ENCODE measurements at regions not wholly inside any gene's neighbourhood (a gene's known extent, or its start where the extent isn't known, plus 50 kb on each side); places are given as distances from the start of the nearest gene placed in this dataset.
A peak's percentile ranks its signal among the peaks of the same experiment; 100 is the strongest.

DNA sequence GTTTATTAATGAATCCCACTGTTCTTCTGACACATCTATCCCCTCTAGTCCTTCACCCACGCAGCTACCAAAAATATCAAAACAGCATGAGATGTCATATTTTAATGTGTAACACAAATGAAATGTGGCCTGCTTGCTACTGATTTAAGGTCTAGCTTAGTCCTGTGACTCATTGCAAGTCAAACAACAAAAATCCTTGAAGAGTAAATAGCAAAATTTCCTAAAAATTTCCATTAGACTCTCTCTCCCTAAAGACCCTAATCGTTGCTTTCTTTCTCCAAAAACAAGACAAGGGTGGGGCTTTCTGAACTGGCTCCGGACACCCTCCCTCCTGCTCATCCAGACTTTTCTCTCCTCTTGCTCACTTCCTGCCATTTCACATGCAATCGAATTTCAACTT is 99.9 kb upstream of the IPO5 start:
- no peak overlapping the region for H3K4me3 ChIP-seq
- DNase-seq = no peak
- intact Hi-C loops (cut with DNase I) = loop anchor here in 2 of 4 donors (10.0 kb wide), 2 partner anchors 541 to 821 kb away; no protein-coding TSS in a partner anchor
- H3K4me1 ChIP-seq (ENCODE audit: insufficient read depth) = peaks cover 3% of the 10 kb centered on the region
- no peak for TF ChIP-seq CTCF (IDR thresholded peaks at IDR 0.05)
- TF ChIP-seq EP300 (IDR thresholded peaks at IDR 0.05) = no peak
- no peak for TF ChIP-seq POLR2A (IDR thresholded peaks at IDR 0.05)
- no peaks in the 10 kb centered on the region for H3K27me3 ChIP-seq
- no peaks in the 10 kb centered on the region for H3K9me3 ChIP-seq
- no peaks in the 10 kb centered on the region for H3K36me3 ChIP-seq
- WGBS, 3 donors = 46 to 50% (median 48%) methylated on average over 4 of the region's 4 CpGs
- H3K27ac ChIP-seq = no peak overlapping the region

DNA sequence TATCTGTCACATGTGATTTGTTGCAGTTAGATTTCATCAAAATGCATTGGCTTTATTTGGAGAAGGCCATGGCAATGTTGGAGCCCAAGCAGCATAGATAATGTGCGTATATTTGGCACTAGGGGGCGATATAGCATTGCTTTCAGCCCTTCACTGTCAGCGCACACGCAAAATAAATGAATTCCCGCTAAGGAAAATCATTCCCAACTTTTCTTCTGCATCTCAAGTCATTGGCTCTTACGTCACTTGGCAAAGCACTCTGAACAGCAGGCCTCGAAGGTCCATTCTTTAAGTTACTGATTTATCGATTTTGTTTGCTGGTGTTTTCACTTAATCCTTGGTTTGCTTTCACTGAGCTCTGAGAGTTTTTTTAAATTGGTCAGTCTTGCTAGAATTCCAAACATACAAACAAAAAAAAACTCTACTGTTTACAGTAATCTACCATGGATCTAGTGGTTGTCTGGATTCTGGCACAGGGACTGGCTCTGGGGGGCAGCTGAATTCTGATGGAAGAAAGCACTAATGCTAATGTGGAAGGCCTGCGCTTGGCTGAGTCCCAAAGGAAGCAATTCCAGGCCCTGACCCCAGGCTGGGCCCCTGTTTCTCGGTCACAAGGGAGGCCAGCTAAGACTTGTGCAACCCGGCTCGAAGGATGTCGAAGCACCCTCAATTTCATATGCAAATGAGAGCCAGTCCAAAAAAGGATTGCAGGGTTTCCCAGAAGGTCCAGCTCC is 97.7 kb upstream of the IPO5 start:
- no peak overlapping the region for H3K27ac ChIP-seq
- DNase-seq = peak; percentile 21 to 48 (median 41)

GRCh38 chr13:97856304-97856675 is 97.2 kb upstream of the IPO5 start:
- no peak for DNase-seq
- Histone ChIP-seq H3K27ac (no peak overlapping the region), H3K4me1 (ENCODE audit: insufficient read depth) (peaks cover 3% of the 10 kb centered on the region), H3K9me3 (no peaks in the 10 kb centered on the region), H3K36me3 (no peaks in the 10 kb centered on the region), H3K27me3 (no peaks in the 10 kb centered on the region), H3K4me3 (no peak overlapping the region)
- intact Hi-C loops (cut with DNase I) = loop anchor here in 2 of 4 donors (10.0 kb wide), 2 partner anchors 539 to 819 kb away; no protein-coding TSS in a partner anchor
- 57 to 74% (median 69%) methylated on average over 4 of the region's 4 CpGs for WGBS, 3 donors
- TF ChIP-seq POLR2A (IDR thresholded peaks at IDR 0.05) = no peak
- no peak for TF ChIP-seq CTCF (IDR thresholded peaks at IDR 0.05)
- TF ChIP-seq EP300 (IDR thresholded peaks at IDR 0.05) = no peak

More for the DNA sequence above, 97.7 kb upstream of the IPO5 start:
- Histone ChIP-seq H3K4me3 (no peak overlapping the region), H3K9me3 (no peaks in the 10 kb centered on the region), H3K4me1 (ENCODE audit: insufficient read depth) (peaks cover 3% of the 10 kb centered on the region), H3K27me3 (no peaks in the 10 kb centered on the region), H3K36me3 (no peaks in the 10 kb centered on the region)
- 13 to 22% (median 16%) methylated on average over 13 of the region's 13 CpGs for WGBS, 3 donors
- no peak for TF ChIP-seq POLR2A (IDR thresholded peaks at IDR 0.05)
- TF ChIP-seq CTCF (IDR thresholded peaks at IDR 0.05) = peak; percentile 47 to 68 (median 50)
- TF ChIP-seq EP300 (IDR thresholded peaks at IDR 0.05) = no peak
- intact Hi-C loops (cut with DNase I) = loop anchor here in 2 of 4 donors (10.0 kb wide), 2 partner anchors 539 to 819 kb away; no protein-coding TSS in a partner anchor

DNA sequence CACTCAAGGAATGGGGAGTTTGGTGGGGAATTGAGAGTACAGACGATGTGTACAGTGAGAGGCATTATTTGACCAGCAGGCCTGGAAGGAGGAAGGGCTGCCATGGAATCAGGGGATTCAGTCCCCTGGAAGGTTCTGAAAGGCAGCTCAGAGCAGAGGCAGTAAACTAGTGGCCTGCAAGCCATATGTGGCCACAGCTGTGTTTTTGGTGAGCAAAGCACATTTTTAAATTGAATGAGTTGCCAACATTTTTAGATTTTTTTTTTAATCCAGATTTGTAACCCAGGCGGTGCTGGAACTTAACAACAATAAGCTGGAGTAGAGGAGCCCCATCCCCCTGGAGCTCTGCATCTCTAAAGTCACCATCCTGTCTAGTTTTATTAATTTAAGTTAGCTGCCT is 95.3 kb upstream of the IPO5 start:
- intact Hi-C loops (cut with DNase I) = loop anchor here in 2 of 4 donors (10.0 kb wide), 2 partner anchors 537 to 817 kb away; no protein-coding TSS in a partner anchor
- Histone ChIP-seq H3K4me1 (ENCODE audit: insufficient read depth) (peaks cover 3% of the 10 kb centered on the region), H3K36me3 (no peaks in the 10 kb centered on the region), H3K27ac (no peak overlapping the region), H3K9me3 (no peaks in the 10 kb centered on the region), H3K27me3 (no peaks in the 10 kb centered on the region), H3K4me3 (no peak overlapping the region)
- DNase-seq = no peak
- WGBS, 3 donors = 52 to 73% (median 65%) methylated on average over 2 of the region's 2 CpGs
- TF ChIP-seq POLR2A (IDR thresholded peaks at IDR 0.05) = no peak
- no peak for TF ChIP-seq CTCF (IDR thresholded peaks at IDR 0.05)
- no peak for TF ChIP-seq EP300 (IDR thresholded peaks at IDR 0.05)
